NT2/D1 (cell line): ENCODE measurements at regions not wholly inside any gene's neighbourhood (a gene's known extent, or its start where the extent isn't known, plus 50 kb on each side); places are given as distances from the start of the nearest gene placed in this dataset.

Experiments
- SUZ12 ChIP-seq: IDR thresholded peaks from 2 replicates; pipeline ENCODE4 v1.6.1; 2011; ENCODE audit not compliant: insufficient read length, insufficient read depth; ENCODE audit errors: extremely low read depth
- YY1 ChIP-seq: IDR thresholded peaks from 2 replicates; pipeline ENCODE4 v1.6.1; 2011; ENCODE audit not compliant: insufficient read length, insufficient read depth

- no peak for TF ChIP-seq YY1
- no peak for TF ChIP-seq SUZ12
Observed at GRCh38 chr11:47908198-47908597, 60.0 kb upstream of the NUP160 start.
